LNCAP (cell line): ENCODE measurements at regions not wholly inside any gene's neighbourhood (a gene's known extent, or its start where the extent isn't known, plus 50 kb on each side); places are given as distances from the start of the nearest gene placed in this dataset.

ENCODE experiments used
- CTCF ChIP-seq: fragments of 450-650 bp; IDR thresholded peaks from 2 replicates; pipeline ENCODE4 v1.5.1; 2017; ENCODE audit warnings: mild to moderate bottlenecking

- no peak for TF ChIP-seq CTCF
These were observed 151.3 kb downstream of the MAF start for GRCh38 chr16:79449067-79449769.

GRCh38 chr16:79444572-79444971, 156.0 kb downstream of the MAF start:
- TF ChIP-seq CTCF, result no peak

- TF ChIP-seq CTCF, result no peak
These were observed 160.6 kb downstream of the MAF start for GRCh38 chr16:79439901-79440300.

- no peak for TF ChIP-seq CTCF
These were observed 162.5 kb downstream of the MAF start for GRCh38 chr16:79437764-79438751.

- no peak for TF ChIP-seq CTCF
These were observed 163.7 kb downstream of the MAF start for GRCh38 chr16:79436885-79437284.

- no peak for TF ChIP-seq CTCF
These were observed 165.8 kb downstream of the MAF start for GRCh38 chr16:79434771-79435170.

GRCh38 chr16:79434092-79434491, 166.4 kb downstream of the MAF start:
- TF ChIP-seq CTCF, result no peak
